HTR-8/SVneo (cell line): ENCODE measurements at regions not wholly inside any gene's neighbourhood (a gene's known extent, or its start where the extent isn't known, plus 50 kb on each side); places are given as distances from the start of the nearest gene placed in this dataset.

ENCODE experiments used
- DNase-seq: peaks from one replicate; pipeline ENCODE4 v3.0.0; 2011; ENCODE audit warnings: low spot score, mixed read lengths; ENCODE audit not compliant: insufficient read length
- FAIRE-seq: peaks from 2 replicates; lab custom pipeline; 2011; peaks lifted over from hg19 to GRCh38; lab: Jason Lieb, UNC

DNA sequence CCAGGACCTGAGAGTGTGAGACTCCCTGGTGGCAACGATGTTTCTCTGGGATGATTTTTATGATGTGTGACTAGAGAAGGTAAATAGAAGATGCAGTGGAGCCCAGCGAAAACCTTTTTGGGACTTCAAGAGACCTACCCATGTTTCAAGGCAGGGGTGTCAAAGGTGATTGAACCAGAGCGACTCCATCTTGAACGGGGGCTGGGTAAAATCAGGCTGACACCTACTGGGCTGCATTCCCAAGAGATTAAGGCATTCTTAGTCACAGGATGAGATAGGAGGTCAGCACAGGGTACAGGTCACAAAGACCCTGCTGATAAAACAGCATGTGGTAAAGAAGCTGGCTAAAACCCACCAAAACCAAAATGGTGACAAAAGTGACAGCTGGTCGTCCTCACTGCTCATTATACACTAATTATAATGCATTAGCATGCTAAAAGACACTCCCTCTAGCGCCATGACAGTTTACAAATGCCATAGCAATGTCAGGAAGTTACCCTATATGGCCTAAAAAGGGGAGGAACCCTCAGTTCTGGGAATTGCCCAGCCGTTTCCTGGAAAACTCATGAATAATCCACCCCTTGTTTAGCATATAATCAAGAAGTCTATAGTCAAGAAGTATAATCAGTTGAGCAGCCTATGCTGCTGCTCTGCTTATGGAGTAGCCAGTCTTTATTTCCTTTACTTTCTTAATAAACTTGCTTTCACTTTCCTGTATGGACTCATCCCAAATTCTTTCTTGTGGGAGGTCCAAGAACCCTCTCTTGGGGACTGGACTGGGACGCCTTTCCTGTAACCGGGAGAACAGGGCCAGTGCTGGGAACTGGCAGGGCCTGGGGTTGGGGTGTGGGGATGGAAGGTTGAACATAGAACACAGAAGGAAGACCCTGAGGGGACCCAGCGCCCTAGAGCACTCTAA, 526.4 kb downstream of the QKI start:
- FAIRE-seq (no peak), DNase-seq (no peak)

DNA sequence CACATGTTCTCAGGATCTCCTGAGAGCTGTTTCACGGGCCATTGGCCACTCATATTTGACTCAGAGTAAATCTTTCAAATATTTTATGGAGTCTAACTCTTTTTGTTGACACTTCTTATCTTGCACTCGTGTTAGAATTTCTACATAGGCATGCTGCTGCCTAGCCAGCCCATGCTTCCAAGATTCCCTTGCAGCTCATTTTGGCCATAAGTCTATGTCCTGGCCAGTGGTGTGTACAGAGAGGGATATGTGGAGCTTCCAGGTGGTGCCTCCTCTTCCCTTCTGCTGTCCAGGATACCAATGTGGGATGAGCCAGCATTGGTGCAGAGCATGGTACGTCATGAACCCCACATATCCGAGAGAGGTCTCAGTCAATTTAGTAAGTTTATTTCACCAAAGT, 522.6 kb downstream of the QKI start:
- no peak for DNase-seq

DNA sequence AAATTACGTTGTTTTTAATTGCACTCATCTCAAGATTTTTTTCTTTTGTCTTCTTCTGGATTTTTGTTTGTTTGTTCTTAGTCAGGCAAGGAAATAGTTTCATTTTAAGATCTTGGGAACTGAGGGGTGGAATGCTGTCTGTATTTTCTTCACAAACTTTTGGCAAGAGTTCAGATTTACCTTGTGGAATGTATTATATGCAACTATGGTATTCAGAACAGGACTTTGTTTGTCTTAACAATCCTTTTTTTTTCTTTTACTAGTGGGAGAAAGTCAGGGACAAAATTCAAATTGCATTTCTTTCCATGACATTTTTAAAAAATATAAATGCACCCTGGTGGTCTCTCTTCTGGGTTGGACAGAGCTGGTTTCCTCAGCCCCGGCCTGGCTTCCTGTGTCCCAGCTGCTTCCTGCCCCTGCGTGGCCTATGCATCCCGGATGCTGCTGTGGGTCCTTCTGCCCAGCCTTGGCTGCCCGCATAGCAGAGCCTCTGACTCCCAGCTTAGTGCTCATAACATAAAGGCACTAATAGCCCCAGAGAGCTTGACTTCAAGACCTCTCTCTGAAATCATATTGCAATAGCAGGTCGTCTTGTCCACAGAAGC, 520.7 kb downstream of the QKI start:
- FAIRE-seq = no peak

More for the DNA sequence above, 522.6 kb downstream of the QKI start:
- FAIRE-seq = no peak

GRCh38 chr6:163930012-163930411, 515.5 kb downstream of the QKI start:
- FAIRE-seq = no peak

More for the DNA sequence above, 520.7 kb downstream of the QKI start:
- DNase-seq = no peak

DNA sequence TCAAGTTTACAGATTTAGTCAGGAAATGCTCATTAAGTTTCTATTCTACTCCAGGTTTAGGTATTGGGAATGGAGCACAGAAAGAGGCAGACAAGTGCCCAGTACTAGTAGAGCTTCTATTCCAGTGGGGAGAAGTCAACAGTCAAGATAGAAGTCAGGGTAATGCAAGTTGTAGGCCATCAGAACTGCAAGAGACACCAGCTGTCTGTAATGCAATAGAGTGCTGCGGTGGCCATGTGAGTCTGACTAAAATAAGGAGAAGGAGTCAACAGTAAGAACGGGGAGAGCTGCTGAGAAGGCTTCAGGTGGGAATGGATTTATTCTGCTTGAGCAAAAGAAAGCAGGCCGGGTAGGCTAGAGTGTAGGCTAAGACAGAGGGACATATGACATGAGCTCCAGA, 515.0 kb downstream of the QKI start:
- FAIRE-seq = no peak
- DNase-seq = no peak

More at GRCh38 chr6:163930012-163930411, 515.5 kb downstream of the QKI start:
- no peak for DNase-seq

GRCh38 chr6:163926642-163927041, 512.1 kb downstream of the QKI start:
- no peak for FAIRE-seq

GRCh38 chr6:163925839-163926238, 511.3 kb downstream of the QKI start:
- DNase-seq (no peak), FAIRE-seq (no peak)

More at GRCh38 chr6:163926642-163927041, 512.1 kb downstream of the QKI start:
- no peak for DNase-seq

GRCh38 chr6:163923658-163924411, 509.3 kb downstream of the QKI start:
- DNase-seq (no peak), FAIRE-seq (no peak)

- DNase-seq (no peak), FAIRE-seq (no peak)
Measured at GRCh38 chr6:163922562-163922961, 508.0 kb downstream of the QKI start.

DNA sequence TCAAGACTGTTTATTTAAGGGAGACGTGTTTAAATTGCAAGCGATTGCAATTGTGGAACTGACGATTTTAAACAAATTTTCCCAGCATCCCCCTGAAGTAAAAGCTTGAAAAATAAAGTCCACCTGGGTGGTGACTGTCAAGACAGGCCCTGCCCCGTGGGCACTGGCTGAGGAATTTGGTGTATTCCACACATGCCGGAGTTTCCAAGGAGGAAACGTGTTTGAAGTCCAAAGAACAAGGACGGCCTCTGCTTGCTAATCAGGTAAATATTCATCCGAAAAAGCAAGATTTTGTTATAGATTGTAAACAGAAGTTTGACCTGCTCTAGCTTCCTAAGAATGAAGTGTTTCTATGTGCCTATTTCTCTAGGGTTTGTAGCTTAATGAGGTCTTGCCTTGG, 505.1 kb downstream of the QKI start:
- DNase-seq = no peak
- FAIRE-seq = no peak

DNA sequence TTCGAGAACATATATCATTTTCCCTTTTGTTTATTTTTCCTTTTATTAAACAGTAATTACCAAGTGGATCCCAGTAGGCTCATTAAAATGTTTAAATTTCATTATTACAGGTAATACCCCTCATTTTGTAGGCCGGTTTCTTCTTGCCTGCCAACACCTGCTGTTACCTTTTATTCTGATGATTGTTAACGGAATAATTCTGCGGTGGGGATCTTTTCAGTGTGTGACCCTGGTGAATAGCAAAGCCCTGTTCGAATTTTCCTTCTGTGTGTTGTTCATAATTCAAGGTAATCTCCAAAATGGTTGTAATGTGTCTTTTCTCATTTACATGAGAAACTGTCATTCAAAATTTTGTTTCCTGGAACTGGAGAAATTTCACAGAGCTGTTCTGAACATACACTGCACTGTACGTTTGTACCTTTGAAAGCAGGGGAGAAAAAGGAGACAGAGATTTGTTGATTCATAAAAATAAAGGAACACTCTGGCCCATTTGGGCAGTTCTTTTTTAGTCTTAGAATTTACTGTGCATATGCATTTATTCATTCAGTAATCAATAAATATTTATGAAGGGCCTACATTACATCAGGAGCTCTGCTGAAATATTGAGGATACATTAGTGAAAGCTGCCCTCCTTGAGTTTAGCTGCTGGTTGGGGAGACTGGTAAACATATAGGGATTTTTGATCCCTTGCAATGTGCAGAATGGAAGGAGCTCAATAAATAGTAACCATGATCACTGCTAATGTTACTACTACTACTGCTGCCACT, 502.0 kb downstream of the QKI start:
- DNase-seq (no peak), FAIRE-seq (no peak)

DNA sequence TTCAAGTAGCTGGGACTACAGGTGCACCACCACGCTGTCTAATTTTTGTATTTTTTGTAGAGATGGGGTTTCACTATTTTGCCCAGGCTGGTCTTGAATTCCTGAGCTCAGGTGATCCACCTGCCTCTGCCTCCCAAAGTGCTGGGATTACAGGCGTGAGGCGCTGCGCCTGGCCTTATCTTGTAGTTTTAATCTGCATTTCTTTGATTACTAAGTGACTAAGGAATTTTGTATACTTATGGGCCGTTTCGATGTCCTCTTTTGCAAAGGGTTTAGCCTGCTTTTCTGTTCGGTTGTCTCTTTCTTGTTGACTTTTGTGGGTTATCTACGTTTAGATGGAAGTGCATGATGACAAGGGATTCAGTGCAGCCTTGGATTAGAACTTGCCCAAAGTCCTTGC, 500.6 kb downstream of the QKI start:
- no peak for FAIRE-seq

DNA sequence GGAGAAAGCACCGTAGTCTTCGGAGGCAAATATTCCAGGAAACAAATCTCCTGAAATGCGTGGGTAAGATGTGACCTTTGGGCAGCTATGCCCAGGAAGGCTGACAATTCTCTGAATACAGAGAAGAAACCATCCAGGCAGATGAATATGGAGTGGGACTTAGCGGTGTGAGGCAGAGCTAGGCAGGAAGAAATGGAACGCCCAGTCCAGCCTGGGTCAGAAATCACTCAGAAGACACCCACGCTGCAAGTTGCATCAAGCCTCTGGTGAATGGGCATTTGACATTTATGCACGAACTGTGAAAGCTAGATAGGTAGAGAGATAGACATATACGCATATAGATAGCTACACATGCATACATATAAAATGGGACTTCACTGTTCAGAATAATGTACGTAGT, 498.5 kb downstream of the QKI start:
- DNase-seq (no peak), FAIRE-seq (no peak)

More for the DNA sequence above, 500.6 kb downstream of the QKI start:
- DNase-seq = no peak

GRCh38 chr6:163906006-163906710, 491.6 kb downstream of the QKI start:
- DNase-seq = no peak
- no peak for FAIRE-seq

GRCh38 chr6:163904186-163904585, 489.7 kb downstream of the QKI start:
- FAIRE-seq = no peak
- no peak for DNase-seq

- DNase-seq (no peak), FAIRE-seq (no peak)
Measured at GRCh38 chr6:163903541-163903940, 489.0 kb downstream of the QKI start.

- DNase-seq = no peak
- no peak for FAIRE-seq
Measured at GRCh38 chr6:163902993-163903392, 488.5 kb downstream of the QKI start.

DNA sequence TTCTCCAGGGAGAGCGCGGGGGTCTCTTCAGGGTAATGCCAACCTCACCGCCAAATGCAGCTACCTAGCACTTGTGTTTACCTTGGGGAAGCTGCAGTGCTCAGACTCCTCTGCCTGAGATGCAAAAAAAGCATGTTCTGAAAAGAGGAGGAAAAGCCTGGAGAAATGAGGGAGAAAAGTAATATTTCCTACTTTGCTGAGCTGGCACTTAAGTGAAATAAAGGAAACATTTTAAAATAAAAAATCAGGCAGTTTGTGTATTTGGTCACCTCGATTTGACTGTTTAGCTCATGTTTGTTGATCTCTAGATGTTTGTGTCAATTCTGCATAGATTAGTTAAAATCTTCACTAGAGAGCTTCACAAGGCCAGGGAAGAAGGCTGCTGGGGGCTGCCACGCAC, 487.2 kb downstream of the QKI start:
- DNase-seq (no peak), FAIRE-seq (no peak)

GRCh38 chr6:163900570-163900969, 486.1 kb downstream of the QKI start:
- DNase-seq (no peak), FAIRE-seq (no peak)
